GM12891 (cell line): ENCODE measurements at regions not wholly inside any gene's neighbourhood (a gene's known extent, or its start where the extent isn't known, plus 50 kb on each side); places are given as distances from the start of the nearest gene placed in this dataset.

Source experiments
- POLR2A ChIP-seq: IDR thresholded peaks from 2 replicates; pipeline ENCODE4 v1.6.1; 2011; ENCODE audit warnings: low read depth, low read length, control low read depth
- POLR2AphosphoS5 ChIP-seq: IDR thresholded peaks from 2 replicates; pipeline ENCODE4 v1.6.1; 2011; ENCODE audit warnings: low read depth, low read length, control low read depth
- SPI1 ChIP-seq: IDR thresholded peaks from 2 replicates; pipeline ENCODE4 v1.6.1; 2011; ENCODE audit warnings: low read depth, low read length, control low read depth

GRCh38 chr6:156720691-156721685 lies 56.2 kb upstream of the ARID1B start:
- TF ChIP-seq POLR2AphosphoS5 (no peak), POLR2A (peak; percentile 9; the same call in 1 of the 2 replicates), SPI1 (peak; percentile 89)
